ENCODE measurements at regions not wholly inside any gene's neighbourhood (a gene's known extent, or its start where the extent isn't known, plus 50 kb on each side); places are given as distances from the start of the nearest gene placed in this dataset.

DNA sequence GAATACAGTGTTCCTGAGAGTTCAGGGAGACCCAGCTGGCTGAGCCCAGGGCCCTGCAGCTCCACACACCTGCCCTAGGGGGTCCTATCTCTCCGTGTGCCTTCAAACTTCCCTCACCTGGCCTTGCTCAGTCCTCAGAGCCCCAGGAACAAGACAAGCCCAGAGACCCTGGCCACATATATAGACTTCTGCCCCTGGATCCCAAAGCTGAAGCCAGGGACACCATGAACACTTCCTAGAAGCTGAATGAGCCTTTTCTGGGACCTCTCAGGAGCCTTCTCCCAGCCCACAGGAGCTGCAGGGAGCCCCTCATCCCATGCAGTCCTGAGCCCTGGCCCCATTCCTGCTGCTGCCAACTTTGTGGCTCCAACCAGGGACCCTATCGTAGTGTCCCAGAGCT lies 190.5 kb downstream of the DICER1 start:
- Mint-ChIP-seq H3K4me1 (ENCODE audit: low read depth, unreplicated experiment) (peaks cover 3% of the 10 kb centered on the region), H3K36me3 (ENCODE audit: unreplicated experiment) (peaks cover 8% of the 10 kb centered on the region), H3K9me3 (ENCODE audit: unreplicated experiment) (peaks cover 5% of the 10 kb centered on the region), H3K27ac (ENCODE audit: unreplicated experiment) (no peak overlapping the region), H3K27me3 (ENCODE audit: unreplicated experiment) (peaks cover 4% of the 10 kb centered on the region), H3K4me3 (ENCODE audit: unreplicated experiment) (no peak overlapping the region)
- DNase-seq: no peak
- TF ChIP-seq, protein P1, sequence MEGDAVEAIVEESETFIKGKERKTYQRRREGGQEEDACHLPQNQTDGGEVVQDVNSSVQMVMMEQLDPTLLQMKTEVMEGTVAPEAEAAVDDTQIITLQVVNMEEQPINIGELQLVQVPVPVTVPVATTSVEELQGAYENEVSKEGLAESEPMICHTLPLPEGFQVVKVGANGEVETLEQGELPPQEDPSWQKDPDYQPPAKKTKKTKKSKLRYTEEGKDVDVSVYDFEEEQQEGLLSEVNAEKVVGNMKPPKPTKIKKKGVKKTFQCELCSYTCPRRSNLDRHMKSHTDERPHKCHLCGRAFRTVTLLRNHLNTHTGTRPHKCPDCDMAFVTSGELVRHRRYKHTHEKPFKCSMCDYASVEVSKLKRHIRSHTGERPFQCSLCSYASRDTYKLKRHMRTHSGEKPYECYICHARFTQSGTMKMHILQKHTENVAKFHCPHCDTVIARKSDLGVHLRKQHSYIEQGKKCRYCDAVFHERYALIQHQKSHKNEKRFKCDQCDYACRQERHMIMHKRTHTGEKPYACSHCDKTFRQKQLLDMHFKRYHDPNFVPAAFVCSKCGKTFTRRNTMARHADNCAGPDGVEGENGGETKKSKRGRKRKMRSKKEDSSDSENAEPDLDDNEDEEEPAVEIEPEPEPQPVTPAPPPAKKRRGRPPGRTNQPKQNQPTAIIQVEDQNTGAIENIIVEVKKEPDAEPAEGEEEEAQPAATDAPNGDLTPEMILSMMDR (IDR thresholded peaks at IDR 0.05; ENCODE audit: partially characterized antibody, unreplicated experiment): no peak

DNA sequence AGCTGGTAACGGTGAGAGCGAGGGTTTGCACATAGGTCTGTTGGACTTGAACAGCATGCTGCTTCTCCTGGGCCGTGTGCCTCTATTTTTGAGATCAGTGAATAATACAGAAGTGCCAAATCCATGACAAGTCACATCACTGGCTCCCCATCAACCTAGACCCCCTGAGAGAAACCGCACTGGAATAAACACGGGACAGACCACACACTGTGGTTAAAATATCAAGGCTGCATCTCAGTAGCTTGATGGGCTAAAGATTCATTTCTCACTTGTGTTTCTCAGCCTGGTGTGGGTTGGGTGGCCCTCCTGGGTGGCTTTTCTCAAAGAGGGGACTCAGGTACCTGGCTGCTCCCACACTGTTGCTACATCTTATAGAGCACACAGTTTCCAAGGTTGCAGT lies 191.0 kb downstream of the DICER1 start:
- DNase-seq: no peak
- Mint-ChIP-seq H3K27me3 (ENCODE audit: unreplicated experiment) (peaks cover 6% of the 10 kb centered on the region), H3K4me1 (ENCODE audit: low read depth, unreplicated experiment) (no peaks in the 10 kb centered on the region), H3K27ac (ENCODE audit: unreplicated experiment) (no peak overlapping the region), H3K4me3 (ENCODE audit: unreplicated experiment) (no peak overlapping the region), H3K36me3 (ENCODE audit: unreplicated experiment) (peaks cover 8% of the 10 kb centered on the region), H3K9me3 (ENCODE audit: unreplicated experiment) (peaks cover 4% of the 10 kb centered on the region)
- TF ChIP-seq, protein P1 (IDR thresholded peaks at IDR 0.05; ENCODE audit: partially characterized antibody, unreplicated experiment): no peak

DNA sequence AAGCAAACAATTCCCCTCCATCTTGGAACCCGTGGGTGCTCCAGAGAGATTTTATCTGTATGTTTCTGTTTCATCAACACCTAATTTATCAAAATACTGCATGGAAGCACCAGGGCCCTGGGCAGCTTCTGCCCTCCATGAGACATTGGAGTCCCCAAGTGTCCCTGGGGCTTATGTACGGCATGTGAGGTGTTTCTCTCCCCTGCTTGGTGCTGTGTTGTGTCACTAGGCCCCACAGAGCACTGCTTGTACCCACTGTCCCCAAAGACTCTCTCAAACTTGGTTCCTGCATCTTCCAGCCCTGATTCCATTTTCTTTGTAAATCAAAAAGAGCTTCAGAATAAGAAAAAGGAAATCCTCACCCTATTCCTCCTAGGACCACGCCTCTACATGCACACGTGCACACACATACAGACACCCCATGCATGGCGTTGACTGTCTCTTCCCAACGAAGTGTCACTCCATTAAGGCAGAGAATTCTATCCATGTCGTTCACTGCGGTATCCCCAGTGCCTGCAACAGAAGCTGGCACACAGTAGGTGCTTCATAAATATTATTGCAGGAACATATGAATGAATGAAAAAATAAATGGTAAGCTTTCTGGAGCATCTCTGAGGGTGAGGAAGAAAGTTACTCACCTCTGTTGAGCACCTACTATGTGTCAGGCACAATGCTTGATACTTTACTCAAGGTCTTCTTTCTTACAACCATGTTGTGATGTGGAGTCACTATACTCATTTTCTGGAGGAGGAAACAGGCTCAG lies 191.6 kb downstream of the DICER1 start:
- no peak for DNase-seq
- no peak overlapping the region for H3K4me3 Mint-ChIP-seq (ENCODE audit: unreplicated experiment)
- H3K36me3 Mint-ChIP-seq (ENCODE audit: unreplicated experiment): peaks cover 8% of the 10 kb centered on the region
- TF ChIP-seq, protein P1 (IDR thresholded peaks at IDR 0.05; ENCODE audit: partially characterized antibody, unreplicated experiment): no peak
- no peak overlapping the region for H3K27ac Mint-ChIP-seq (ENCODE audit: unreplicated experiment)
- no peaks in the 10 kb centered on the region for H3K4me1 Mint-ChIP-seq (ENCODE audit: low read depth, unreplicated experiment)
- H3K9me3 Mint-ChIP-seq (ENCODE audit: unreplicated experiment): peaks cover 3% of the 10 kb centered on the region
- H3K27me3 Mint-ChIP-seq (ENCODE audit: unreplicated experiment): peaks cover 6% of the 10 kb centered on the region

DNA sequence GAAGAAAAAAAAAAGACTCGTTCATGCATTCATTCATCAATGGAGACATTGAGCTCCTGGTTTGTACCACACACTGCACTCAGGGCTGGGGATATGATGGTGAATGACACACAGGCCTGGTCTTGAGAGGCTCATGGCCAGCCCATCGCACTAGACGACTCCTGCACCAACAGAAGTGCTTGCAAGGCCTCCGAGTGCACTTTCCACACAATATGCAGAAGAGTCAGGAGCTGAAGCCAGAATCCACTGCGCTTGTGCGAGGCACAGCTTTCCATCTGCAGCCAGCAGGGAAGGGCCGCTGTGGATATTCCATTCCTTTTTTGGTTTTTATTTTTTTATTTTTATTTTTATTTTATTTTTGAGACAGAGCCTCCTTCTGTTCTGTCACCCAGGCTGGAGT lies 192.4 kb downstream of the DICER1 start:
- Mint-ChIP-seq H3K4me3 (ENCODE audit: unreplicated experiment) (no peak overlapping the region), H3K9me3 (ENCODE audit: unreplicated experiment) (peaks cover 3% of the 10 kb centered on the region), H3K4me1 (ENCODE audit: low read depth, unreplicated experiment) (no peaks in the 10 kb centered on the region)

DNA sequence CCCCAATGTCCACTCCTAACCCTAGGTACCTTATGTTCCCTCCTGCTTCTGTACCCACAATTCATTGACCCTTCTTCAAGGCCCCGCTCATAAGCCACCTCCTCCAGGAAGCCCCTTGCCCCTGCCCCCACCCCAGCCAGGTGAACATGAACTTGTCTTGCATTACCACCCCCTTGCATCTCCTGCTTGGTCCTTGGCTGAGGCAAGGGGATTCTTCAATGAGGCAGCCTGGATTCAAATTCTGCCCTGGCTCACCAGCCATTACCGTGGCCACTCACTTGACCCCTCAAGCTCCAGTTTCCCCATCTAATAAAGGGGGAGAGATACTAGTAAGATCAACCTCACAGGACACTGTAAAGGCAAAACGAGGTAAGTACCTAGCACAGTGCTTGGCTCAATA lies 193.1 kb downstream of the DICER1 start:
- peaks cover 8% of the 10 kb centered on the region for H3K36me3 Mint-ChIP-seq (ENCODE audit: unreplicated experiment)
- H3K4me1 Mint-ChIP-seq (ENCODE audit: low read depth, unreplicated experiment): no peaks in the 10 kb centered on the region
- TF ChIP-seq, protein P1 (IDR thresholded peaks at IDR 0.05; ENCODE audit: partially characterized antibody, unreplicated experiment): no peak
- H3K9me3 Mint-ChIP-seq (ENCODE audit: unreplicated experiment): peaks cover 3% of the 10 kb centered on the region
- H3K4me3 Mint-ChIP-seq (ENCODE audit: unreplicated experiment): no peak overlapping the region
- peaks cover 6% of the 10 kb centered on the region for H3K27me3 Mint-ChIP-seq (ENCODE audit: unreplicated experiment)
- no peak overlapping the region for H3K27ac Mint-ChIP-seq (ENCODE audit: unreplicated experiment)
- no peak for DNase-seq

More for the DNA sequence above, 192.4 kb downstream of the DICER1 start:
- TF ChIP-seq, protein P1 (IDR thresholded peaks at IDR 0.05; ENCODE audit: partially characterized antibody, unreplicated experiment): no peak
- no peak for DNase-seq
- peaks cover 6% of the 10 kb centered on the region for H3K27me3 Mint-ChIP-seq (ENCODE audit: unreplicated experiment)
- no peak overlapping the region for H3K27ac Mint-ChIP-seq (ENCODE audit: unreplicated experiment)
- peaks cover 8% of the 10 kb centered on the region for H3K36me3 Mint-ChIP-seq (ENCODE audit: unreplicated experiment)

Measured in glutamatergic neuron (in vitro differentiated cells).